CD4-positive, alpha-beta T cell treated with Interferon gamma for 1 hour (primary cell): ENCODE measurements at regions not wholly inside any gene's neighbourhood (a gene's known extent, or its start where the extent isn't known, plus 50 kb on each side); places are given as distances from the start of the nearest gene placed in this dataset.
"Not testable (repeated sequence)": the region's sequence is repeated elsewhere in the genome, so short reads cannot be mapped to it uniquely, and the experiment has no call there.

Experiments
- DNase-seq: peaks from one replicate; pipeline ENCODE4 v3.0.0-alpha.2; 2020

- no peak for DNase-seq
These were observed 56.3 kb downstream of the FOXI3 start for GRCh38 chr2:88396209-88396608.

- DNase-seq, result no peak
These were observed 74.9 kb downstream of the FOXI3 start for GRCh38 chr2:88377641-88377991.

DNA sequence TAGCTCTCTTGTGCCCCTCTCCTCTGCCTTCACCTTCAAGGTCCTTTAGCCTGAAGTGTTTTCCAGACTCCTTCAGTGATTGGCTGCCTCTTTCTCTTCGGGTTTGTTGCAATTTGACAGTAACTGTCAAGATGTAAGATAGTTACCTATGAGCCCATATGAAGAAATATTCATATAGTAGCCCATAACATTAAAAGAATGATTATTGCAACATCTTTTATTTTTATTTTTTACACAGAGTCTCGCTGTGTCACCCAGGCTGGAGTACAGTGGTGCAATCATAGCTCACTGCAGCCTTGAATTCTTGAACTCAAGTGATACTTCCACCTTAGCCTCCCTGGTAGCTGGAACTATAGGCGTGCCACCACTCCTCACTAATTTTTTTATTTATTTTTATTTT is 80.5 kb downstream of the FOXI3 start:
- no peak for DNase-seq

DNA sequence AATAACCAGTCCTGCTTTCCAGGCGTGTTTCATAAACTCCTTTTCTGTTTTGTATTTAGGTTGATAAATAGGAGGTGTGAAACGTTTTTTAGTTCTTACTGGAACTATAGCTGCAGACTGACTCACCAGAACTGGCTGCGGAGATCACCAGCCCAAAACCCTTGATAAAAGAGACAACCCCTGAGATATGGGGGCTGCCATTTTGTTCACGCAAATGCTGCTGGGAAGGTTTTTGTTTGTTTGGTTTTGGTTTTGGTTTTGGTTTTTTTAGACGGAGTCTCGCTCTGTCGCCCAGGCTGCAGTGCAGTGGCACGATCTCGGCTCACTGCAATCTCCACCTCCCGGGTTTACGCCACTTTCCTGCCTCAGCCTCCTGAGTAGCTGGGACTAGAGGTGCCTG is 87.1 kb downstream of the FOXI3 start:
- DNase-seq, result not testable (repeated sequence)

GRCh38 chr2:88355486-88355885 is 97.0 kb downstream of the FOXI3 start:
- DNase-seq, result no peak

GRCh38 chr2:88351249-88351601 is 101.3 kb downstream of the FOXI3 start:
- no peak for DNase-seq

GRCh38 chr2:88350331-88351248 is 101.9 kb downstream of the FOXI3 start:
- DNase-seq, result peak; percentile 30

- DNase-seq, result no peak
These were observed 106.7 kb downstream of the FOXI3 start for GRCh38 chr2:88345842-88346241.

DNA sequence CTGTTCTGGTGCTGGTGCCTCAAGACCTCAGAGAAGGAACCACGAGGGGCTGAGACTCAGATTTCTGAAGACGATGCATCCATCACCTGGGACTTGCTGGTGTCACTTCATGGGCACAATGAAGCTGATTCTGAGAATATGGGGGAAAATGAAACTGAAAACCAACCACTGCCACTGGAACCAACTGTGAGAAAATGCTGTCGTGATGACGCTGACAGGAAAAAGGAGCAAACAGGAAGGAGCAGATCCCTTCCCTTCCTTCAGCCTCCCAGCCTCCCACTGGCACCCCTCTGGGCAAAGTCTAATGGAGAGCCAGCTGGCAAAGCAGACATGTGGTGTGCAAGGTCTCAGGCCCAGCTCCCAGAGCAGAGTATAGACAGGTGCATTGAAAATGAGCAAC is 109.7 kb downstream of the FOXI3 start:
- no peak for DNase-seq

GRCh38 chr2:88334418-88334817 is 118.1 kb downstream of the FOXI3 start:
- no peak for DNase-seq

DNA sequence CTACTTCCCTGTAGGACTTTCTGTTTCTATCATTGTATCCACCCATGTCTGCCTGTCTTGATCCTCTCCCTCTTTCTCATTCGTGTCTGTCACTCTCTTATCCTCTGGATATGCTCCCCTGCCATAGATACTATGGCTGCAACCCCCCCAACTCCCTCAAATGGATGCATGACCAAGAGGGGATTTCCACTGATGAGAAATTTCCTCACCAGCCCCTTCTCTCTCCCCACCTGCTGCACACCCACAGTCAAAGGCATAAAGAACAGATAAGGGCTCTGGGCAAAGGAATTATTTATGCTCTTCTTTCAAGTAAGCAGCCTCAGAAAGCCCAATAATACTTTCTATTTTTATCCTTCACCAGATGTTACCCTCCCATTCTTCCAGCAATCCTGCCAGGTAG is 121.3 kb downstream of the FOXI3 start:
- DNase-seq, result no peak

DNA sequence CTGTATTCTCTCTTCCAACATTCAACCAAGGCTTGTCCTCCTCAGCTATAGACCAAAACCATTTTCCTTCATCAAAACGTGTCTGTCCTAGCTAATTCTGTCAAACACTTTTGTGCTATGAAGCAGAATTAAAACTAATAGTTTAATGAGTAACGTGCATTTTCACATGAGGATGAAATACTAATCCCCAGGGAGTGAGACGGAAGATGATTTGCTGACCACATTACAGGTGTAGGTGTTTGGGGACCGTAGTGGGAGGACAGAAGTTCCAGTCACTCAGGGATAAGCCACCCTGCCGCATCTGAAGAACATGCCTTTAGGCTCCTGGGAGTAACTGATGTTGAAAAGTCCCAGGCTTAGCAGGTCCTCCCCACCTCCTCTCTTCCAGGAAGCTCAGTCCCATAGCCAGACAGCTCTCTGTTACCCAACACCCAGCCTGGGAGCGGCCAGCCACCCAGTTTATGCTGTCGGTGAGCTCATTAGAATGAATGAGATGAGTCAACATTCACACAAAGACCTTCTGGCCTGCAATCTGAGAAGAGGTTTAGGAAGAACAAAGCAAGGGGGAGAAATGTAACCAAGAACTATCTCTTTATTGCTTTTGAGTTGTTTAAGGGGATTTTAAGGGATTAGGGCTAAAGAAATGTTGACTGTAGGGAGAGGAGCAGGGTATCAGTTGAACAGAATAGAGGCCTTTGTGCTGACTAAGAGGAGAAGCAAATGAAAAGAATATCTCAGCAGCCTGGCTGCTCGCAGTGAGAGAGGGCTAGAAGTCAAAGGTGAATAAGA is 122.5 kb downstream of the FOXI3 start:
- no peak for DNase-seq

DNA sequence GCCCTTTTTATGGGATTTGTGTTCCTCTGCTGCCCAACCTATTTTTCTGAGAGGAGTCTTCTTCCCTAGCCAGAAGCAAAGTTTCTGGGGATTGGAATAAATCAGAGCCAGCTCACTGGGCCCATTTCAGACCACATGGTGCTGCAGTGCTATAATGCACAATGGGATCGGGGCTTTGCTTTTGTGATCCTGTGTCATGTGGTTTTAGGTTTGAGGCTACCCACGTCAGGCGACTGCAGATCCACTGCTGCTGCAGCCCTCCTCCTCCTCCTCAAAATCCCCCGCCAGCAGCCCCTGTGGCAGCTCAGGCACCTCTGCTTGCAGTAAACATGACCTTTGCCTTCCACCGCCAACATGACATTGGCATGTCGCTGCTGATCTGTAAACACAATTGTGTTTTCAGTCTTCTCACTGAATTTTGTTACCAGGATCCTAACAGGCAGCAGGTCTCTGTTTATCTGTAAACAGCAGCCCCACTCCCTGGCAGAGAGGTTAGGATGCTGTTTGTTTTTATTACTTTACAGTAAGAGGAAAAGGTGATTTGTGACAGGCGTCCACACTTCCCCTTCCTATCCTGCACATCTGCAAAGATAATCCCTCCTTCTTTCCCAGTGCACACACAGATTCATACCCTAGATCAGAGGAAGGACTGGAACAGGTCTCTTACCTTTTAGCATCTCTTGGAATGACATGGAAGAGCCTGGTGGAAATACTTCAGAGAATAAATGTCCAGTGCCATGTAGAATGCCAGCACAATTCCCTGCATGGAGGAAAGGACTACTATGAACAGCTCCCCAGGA is 130.8 kb downstream of the FOXI3 start:
- DNase-seq, result no peak

- DNase-seq, result no peak
These were observed 132.3 kb downstream of the FOXI3 start for GRCh38 chr2:88320076-88320773.

DNA sequence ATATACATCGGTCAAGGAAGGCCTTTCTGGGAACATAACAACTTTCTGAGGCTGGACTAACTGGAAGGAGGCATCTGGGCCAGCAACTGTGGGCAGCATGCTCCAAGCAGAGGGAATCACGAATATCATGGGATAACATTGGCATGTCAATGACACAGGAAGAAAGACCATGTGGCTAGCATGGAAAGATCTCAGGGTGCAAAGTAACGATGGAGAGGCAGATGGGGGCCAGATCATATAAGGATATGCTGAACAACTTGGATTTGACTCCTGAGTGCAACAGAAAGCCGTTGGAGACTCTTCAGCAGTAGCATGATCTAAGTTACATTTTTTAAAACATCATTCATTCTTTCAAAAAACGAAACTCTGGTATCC is 133.6 kb downstream of the FOXI3 start:
- DNase-seq, result no peak

- DNase-seq, result no peak
These were observed 134.2 kb downstream of the FOXI3 start for GRCh38 chr2:88318071-88318955.

GRCh38 chr2:88310787-88311186 is 140.6 kb downstream of the THNSL2 start:
- DNase-seq, result no peak

DNA sequence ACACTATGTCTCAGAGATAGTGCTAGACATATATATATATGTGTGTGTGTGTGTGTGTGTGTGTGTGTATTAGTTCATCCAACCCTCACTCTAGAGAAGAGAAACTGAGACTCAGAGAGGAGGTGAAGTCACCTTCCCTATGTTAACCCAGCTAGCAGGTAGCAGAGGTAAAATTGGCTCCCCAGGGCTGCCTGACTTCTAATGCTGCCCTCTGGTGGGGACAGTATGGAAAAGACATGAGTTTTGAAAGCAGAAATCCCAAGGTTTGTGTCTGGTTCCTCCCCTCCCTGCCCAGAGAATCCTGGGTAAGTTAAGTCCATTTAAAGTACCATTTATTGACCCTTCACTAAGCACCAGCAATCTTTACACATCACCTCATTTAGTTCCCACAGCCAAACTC is 137.7 kb downstream of the THNSL2 start:
- DNase-seq, result no peak

GRCh38 chr2:88303865-88304264 is 133.7 kb downstream of the THNSL2 start:
- DNase-seq, result no peak

DNA sequence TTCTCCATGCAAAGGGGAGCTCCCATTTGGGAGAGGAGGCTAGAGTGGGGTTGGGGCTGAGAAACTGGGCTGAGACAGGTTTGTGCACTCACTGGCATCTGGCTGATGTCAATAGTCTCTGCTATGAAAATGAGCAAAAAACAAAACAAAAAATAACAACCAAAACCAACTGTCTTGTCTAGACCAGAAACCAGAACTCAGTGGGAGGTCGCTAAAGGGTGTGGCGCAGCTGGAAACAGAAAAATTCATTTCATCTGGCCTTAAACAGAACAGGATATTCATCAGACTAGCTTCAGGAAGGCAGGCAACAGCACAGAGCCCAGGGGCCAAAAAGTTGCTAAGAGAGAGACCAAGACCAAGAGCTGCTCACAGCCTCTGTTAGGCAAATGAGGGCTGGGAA is 126.1 kb downstream of the THNSL2 start:
- DNase-seq, result no peak

DNA sequence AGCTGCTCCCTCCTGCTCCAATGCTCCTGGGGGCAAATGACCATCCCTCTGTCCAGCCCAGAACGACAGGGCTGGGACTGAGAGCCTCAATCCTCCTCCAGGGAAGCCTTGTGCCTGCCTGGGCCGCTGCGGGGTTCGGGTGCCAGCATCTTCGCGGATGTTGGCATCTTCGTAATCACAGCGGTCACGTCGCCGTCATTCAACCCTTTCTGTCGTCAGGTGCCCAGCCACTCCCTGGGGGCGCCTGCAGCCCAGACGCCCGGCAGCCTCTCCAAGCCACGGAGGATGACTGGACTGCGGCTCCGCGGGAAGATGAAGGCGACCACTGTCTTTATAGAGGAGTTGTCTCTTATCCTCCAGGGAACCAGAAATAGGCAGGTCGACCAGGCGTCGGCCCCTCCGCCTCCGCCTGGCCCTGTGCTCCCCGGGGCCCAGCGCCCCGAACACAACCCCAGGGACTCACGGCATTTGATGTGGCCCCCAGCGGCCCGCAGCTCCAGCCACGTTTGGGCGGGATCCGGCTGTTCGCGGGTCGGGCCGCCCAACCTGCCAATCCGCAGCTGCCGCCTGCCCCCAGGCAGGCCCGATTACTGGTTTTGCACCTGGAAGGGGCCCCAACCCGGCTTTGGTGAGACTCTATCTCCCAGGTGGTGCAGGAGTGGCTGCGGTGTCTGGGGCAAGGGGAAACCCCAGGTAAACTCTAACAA is 113.9 kb downstream of the THNSL2 start:
- DNase-seq, result no peak
